K562 (cell line): ENCODE measurements at regions not wholly inside any gene's neighbourhood (a gene's known extent, or its start where the extent isn't known, plus 50 kb on each side); places are given as distances from the start of the nearest gene placed in this dataset.

Source experiments
- ATAC-seq: fragments of 200-7000 bp; cut with Tn5 transposase; 3 replicates; pipeline ENCODE4 v1.9.1; 2020; ENCODE audit warnings: moderate library complexity
- BruUV-seq: library from RNA; stranded (reverse); fragments of 400-500 nt; replicated peaks from 2 replicates; lab custom pipeline; 2021; lab: Mats Ljungman, UMichigan
- CTCF ChIA-PET: fragments of 300-600 bp; formaldehyde crosslinking; extraction: SDS; loops from one replicate; lab custom pipeline; 2021; ENCODE audit warnings: low intra/inter-chr PET ratio; lab: Yijun Ruan, JAX
- POLR2A ChIA-PET: fragments of 300-600, 350-650 bp; sonication (Branson Sonifier 250); formaldehyde crosslinking; extraction: SDS; loops from one replicate; lab custom pipeline; 2021; ENCODE audit warnings: antibody characterized with exemption, inconsistent platforms; lab: Yijun Ruan, JAX
- DNase-seq, 4 experiments: peaks; one replicate each; pipeline versions ENCODE4 v3.0.0 to v3.0.0-alpha.2; 2011 to 2018; ENCODE audit warnings: low spot score in 3 of 4, mixed read lengths in 3 of 4; ENCODE audit errors: extremely low read depth in 1 of 4
- FAIRE-seq: peaks from 2 replicates; lab custom pipeline; 2011; peaks lifted over from hg19 to GRCh38; lab: Jason Lieb, UNC
- H2AFZ ChIP-seq: 2 replicates; pipeline ENCODE4 v1.6.0; 2011; ENCODE audit warnings: low read depth, low read length, control low read depth, inconsistent platforms
- H3K27ac ChIP-seq: fragments of 200-600 bp; 3 replicates; pipeline ENCODE4 v1.8.0; 2011; ENCODE audit warnings: low read depth, mild to moderate bottlenecking, control low read depth, inconsistent platforms, low read length, moderate library complexity, mixed read lengths; ENCODE audit errors: extremely low read depth
- H3K27me3 ChIP-seq, 2 experiments: fragments of 300-600 bp in 1 of 2; 2 replicates in 1 of 2; 3 replicates in 1 of 2; pipeline versions ENCODE4 v1.6.0 to v1.8.0; 2011; ENCODE audit warnings: inconsistent platforms in 2 of 2, low read length in 2 of 2, mild to moderate bottlenecking in 1 of 2, mixed read lengths in 1 of 2, moderate library complexity in 1 of 2; ENCODE audit not compliant: control insufficient read depth in 2 of 2, insufficient read depth in 2 of 2
- H3K36me3 ChIP-seq: fragments of 300-600 bp; 3 replicates; pipeline ENCODE4 v1.8.0; 2011; ENCODE audit warnings: mild to moderate bottlenecking, low read length, inconsistent platforms; ENCODE audit not compliant: control insufficient read depth, insufficient read depth
- H3K4me1 ChIP-seq, 2 experiments: fragments of 200-600 bp in 1 of 2; replicated peaks in 1 of 2; 2 replicates in 1 of 2; 3 replicates in 1 of 2; pipeline versions ENCODE4 v1.5.1 to v1.8.0; 2011; ENCODE audit warnings: inconsistent platforms in 2 of 2, low read length in 2 of 2, mild to moderate bottlenecking in 1 of 2, mixed read lengths in 1 of 2, moderate library complexity in 1 of 2; ENCODE audit not compliant: control insufficient read depth in 2 of 2, insufficient read depth in 2 of 2
- H3K4me2 ChIP-seq: 2 replicates; pipeline ENCODE4 v1.6.1; 2011; ENCODE audit warnings: low read length, control low read depth, inconsistent platforms, mixed read lengths; ENCODE audit not compliant: insufficient read depth
- H3K4me3 ChIP-seq: fragments of 200-600 bp; sonication (generic), shearing (Covaris generic); 2 replicates; pipeline ENCODE4 v1.5.1; 2016; ENCODE audit warnings: control low read depth, inconsistent platforms
- H3K79me2 ChIP-seq: fragments of 200-600 bp; 3 replicates; pipeline ENCODE4 v1.8.0; 2011; ENCODE audit warnings: low read length, inconsistent platforms; ENCODE audit not compliant: control insufficient read depth, insufficient read depth
- H3K9ac ChIP-seq, 2 experiments: 2 replicates each; pipeline versions ENCODE4 v1.6.0 to v1.6.1; 2011; ENCODE audit warnings: low read depth in 2 of 2, low read length in 2 of 2, control low read depth in 1 of 2, inconsistent platforms in 1 of 2, mild to moderate bottlenecking in 1 of 2, mixed read lengths in 1 of 2; ENCODE audit not compliant: insufficient read depth in 1 of 2
- H3K9me1 ChIP-seq: one replicate; pipeline ENCODE4 v1.6.0; 2011; ENCODE audit warnings: inconsistent platforms, mild to moderate bottlenecking, low read length, moderate library complexity; ENCODE audit not compliant: control insufficient read depth, insufficient read depth
- H3K9me3 ChIP-seq: replicated peaks from 2 replicates; pipeline ENCODE4 v1.5.1; 2011; ENCODE audit warnings: low read depth, low read length, inconsistent platforms; ENCODE audit not compliant: control insufficient read depth, insufficient read depth
- H4K20me1 ChIP-seq: replicated peaks from 2 replicates; pipeline ENCODE4 v1.6.1; 2011; ENCODE audit warnings: low read length, inconsistent platforms, mixed read lengths; ENCODE audit not compliant: control insufficient read depth, insufficient read depth
- CEBPG ChIP-seq, 3 experiments: fragments of 200-800 bp in 1 of 3; sonication (Bioruptor generic) in 1 of 3; sonication (generic) in 1 of 3; formaldehyde crosslinking in 1 of 3; IDR thresholded peaks in 2 of 3; conservative IDR thresholded peaks in 1 of 3; 2 replicates each; pipeline versions ENCODE4 v1.6.1 to v1.8.0; 2016 to 2022; ENCODE audit warnings: missing compliant biosample characterization in 2 of 3, missing genetic modification characterization in 2 of 3, mild to moderate bottlenecking in 1 of 3, missing genetic modification reagents in 1 of 3
- GATAD2A ChIP-seq: fragments of 450-650 bp; IDR thresholded peaks from 2 replicates; pipeline ENCODE4 v1.6.1; 2017
- MITF ChIP-seq: IDR thresholded peaks from 2 replicates; pipeline ENCODE4 v1.6.1; 2014; ENCODE audit warnings: antibody characterized with exemption
- RAD21 ChIP-seq, 2 experiments: fragments of 250-450 bp in 1 of 2; fragments of 450-650 bp in 1 of 2; sonication (Bioruptor Pico) in 1 of 2; formaldehyde crosslinking in 1 of 2; IDR thresholded peaks in 1 of 2; conservative IDR thresholded peaks in 1 of 2; 2 replicates each; pipeline versions ENCODE4 v1.4.0 to v1.8.0; 2020 to 2022; ENCODE audit warnings: mild to moderate bottlenecking in 2 of 2, moderate library complexity in 1 of 2
- SMAD1 ChIP-seq: fragments of 150-350 bp; IDR thresholded peaks from 2 replicates; pipeline ENCODE4 v1.6.1; 2014; ENCODE audit warnings: low read length, low read depth; ENCODE audit not compliant: partially characterized antibody
- SMC3 ChIP-seq: conservative IDR thresholded peaks from 2 replicates; pipeline ENCODE4 v1.6.1; 2011; ENCODE audit warnings: low read depth, low read length, improper control_type of control experiment; ENCODE audit not compliant: insufficient read depth
- STAG1 ChIP-seq: sonication (generic); formaldehyde crosslinking; IDR thresholded peaks from 2 replicates; pipeline ENCODE4 v1.5.0; 2020; ENCODE audit warnings: missing genetic modification reagents, borderline replicate concordance
- WGBS: fragments of 100-300 bp; shearing (Covaris generic); methylation state at CpG from one replicate; pipeline ENCODE4 v1.1.6; 2016; ENCODE audit warnings: low coverage, mixed read lengths; ENCODE audit not compliant: insufficient coverage; ENCODE audit errors: missing lambda C conversion rate; 5-methylcytosine and 5-hydroxymethylcytosine counted together
- in situ Hi-C: fragments of 300-500 bp; cut with MboI; formaldehyde crosslinking; loops from 4 replicates; pipeline ENCODE4 v1.15.0; 2018; ENCODE audit warnings: inconsistent platforms, mixed read lengths
- intact Hi-C: fragments of 100-400 bp; cut with micrococcal nuclease; formaldehyde crosslinking; loops from 2 replicates; pipeline ENCODE4 v1.14.2; 2022
- TF ChIP-seq, protein P1 (sequence below), 2 experiments: fragments of 450-650 bp; formaldehyde crosslinking in 1 of 2; IDR thresholded peaks; 2 replicates each; pipeline versions ENCODE4 v1.4.0 to v1.6.1; 2014 to 2020; ENCODE audit warnings: mild to moderate bottlenecking in 2 of 2, borderline replicate concordance in 1 of 2, low read depth in 1 of 2
- TF ChIP-seq, protein P2 (sequence below): fragments of 450-650 bp; IDR thresholded peaks from one replicate; pipeline ENCODE4 v1.6.1; 2018; ENCODE audit warnings: mild to moderate bottlenecking, moderate library complexity; ENCODE audit not compliant: partially characterized antibody

- peak; percentile 76 for ATAC-seq
- TF ChIP-seq SMC3 = peak; percentile 78
- TF ChIP-seq, protein P1, sequence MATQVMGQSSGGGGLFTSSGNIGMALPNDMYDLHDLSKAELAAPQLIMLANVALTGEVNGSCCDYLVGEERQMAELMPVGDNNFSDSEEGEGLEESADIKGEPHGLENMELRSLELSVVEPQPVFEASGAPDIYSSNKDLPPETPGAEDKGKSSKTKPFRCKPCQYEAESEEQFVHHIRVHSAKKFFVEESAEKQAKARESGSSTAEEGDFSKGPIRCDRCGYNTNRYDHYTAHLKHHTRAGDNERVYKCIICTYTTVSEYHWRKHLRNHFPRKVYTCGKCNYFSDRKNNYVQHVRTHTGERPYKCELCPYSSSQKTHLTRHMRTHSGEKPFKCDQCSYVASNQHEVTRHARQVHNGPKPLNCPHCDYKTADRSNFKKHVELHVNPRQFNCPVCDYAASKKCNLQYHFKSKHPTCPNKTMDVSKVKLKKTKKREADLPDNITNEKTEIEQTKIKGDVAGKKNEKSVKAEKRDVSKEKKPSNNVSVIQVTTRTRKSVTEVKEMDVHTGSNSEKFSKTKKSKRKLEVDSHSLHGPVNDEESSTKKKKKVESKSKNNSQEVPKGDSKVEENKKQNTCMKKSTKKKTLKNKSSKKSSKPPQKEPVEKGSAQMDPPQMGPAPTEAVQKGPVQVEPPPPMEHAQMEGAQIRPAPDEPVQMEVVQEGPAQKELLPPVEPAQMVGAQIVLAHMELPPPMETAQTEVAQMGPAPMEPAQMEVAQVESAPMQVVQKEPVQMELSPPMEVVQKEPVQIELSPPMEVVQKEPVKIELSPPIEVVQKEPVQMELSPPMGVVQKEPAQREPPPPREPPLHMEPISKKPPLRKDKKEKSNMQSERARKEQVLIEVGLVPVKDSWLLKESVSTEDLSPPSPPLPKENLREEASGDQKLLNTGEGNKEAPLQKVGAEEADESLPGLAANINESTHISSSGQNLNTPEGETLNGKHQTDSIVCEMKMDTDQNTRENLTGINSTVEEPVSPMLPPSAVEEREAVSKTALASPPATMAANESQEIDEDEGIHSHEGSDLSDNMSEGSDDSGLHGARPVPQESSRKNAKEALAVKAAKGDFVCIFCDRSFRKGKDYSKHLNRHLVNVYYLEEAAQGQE (IDR thresholded peaks at IDR 0.05; ENCODE audit: borderline replicate concordance) = peak; percentile 72
- TF ChIP-seq, protein P1 (CRISPR knock-in tag; IDR thresholded peaks at IDR 0.05; ENCODE audit: low read depth) = no peak
- peak; percentile 71 to 85 for TF ChIP-seq RAD21 (CRISPR knock-in tag; conservative IDR thresholded peaks at IDR 0.05 in 1 of 2, IDR thresholded peaks at IDR 0.05 in 1 of 2)
- TF ChIP-seq STAG1 (CRISPR knock-in tag) = peak; percentile 60; the same call in 1 of the 2 replicates
- no peak for TF ChIP-seq GATAD2A
- TF ChIP-seq, protein P2, sequence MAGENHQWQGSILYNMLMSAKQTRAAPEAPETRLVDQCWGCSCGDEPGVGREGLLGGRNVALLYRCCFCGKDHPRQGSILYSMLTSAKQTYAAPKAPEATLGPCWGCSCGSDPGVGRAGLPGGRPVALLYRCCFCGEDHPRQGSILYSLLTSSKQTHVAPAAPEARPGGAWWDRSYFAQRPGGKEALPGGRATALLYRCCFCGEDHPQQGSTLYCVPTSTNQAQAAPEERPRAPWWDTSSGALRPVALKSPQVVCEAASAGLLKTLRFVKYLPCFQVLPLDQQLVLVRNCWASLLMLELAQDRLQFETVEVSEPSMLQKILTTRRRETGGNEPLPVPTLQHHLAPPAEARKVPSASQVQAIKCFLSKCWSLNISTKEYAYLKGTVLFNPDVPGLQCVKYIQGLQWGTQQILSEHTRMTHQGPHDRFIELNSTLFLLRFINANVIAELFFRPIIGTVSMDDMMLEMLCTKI = no peak
- TF ChIP-seq MITF = no peak
- peak; percentile 82 for TF ChIP-seq SMAD1
- TF ChIP-seq CEBPG (CRISPR knock-in tag; IDR thresholded peaks at IDR 0.05) = no peak
- TF ChIP-seq CEBPG (tag; conservative IDR thresholded peaks at IDR 0.05 in 1 of 2, IDR thresholded peaks at IDR 0.05 in 1 of 2) = peak; percentile 46 to 74; a peak in 3 of 4 replicates
Observed at GRCh38 chr7:51430480-51431086, 114.0 kb upstream of the COBL start.

More at GRCh38 chr7:51430480-51431086, 114.0 kb upstream of the COBL start:
- no TSS peak for BruUV-seq
- intact Hi-C loops (loop anchor here (10.0 kb wide), 1 partner anchor 1484 kb away; no protein-coding TSS in a partner anchor), in situ Hi-C loops (no loop called here)
- WGBS = 4% methylated on average over 13 of the region's 13 CpGs
- Histone ChIP-seq H3K27me3 (peaks cover 0 to 8% of the 10 kb centered on the region in 2 experiments; a peak in 2 of 5 replicates), H3K9me1 (no peaks in the 10 kb centered on the region), H3K9ac (no peak overlapping the region), H3K36me3 (no peaks in the 10 kb centered on the region), H3K4me1 (no peaks in the 10 kb centered on the region), H3K79me2 (no peaks in the 10 kb centered on the region), H3K4me3 (no peak overlapping the region), H4K20me1 (no peaks in the 10 kb centered on the region), H3K9me3 (no peaks in the 10 kb centered on the region), H2AFZ (no peak overlapping the region), H3K4me2 (no peak overlapping the region), H3K27ac (no peak overlapping the region)
- FAIRE-seq (peak; percentile 97), DNase-seq (peak; percentile 67 to 78 (median 76))
- ChIA-PET POLR2A (interaction anchor here (0.6 to 0.9 kb wide), 4 partner anchors 16 to 1522 kb away, joined by 3 to 4 read pairs (median 3); no protein-coding TSS in a partner anchor), CTCF (no interaction called here)
